Hindlimb muscle (tissue), 1 donor: ENCODE measurements at regions not wholly inside any gene's neighbourhood (a gene's known extent, or its start where the extent isn't known, plus 50 kb on each side); places are given as distances from the start of the nearest gene placed in this dataset.

ENCODE experiments used
- DNase-seq: peaks from one replicate; pipeline ENCODE4 v3.0.0-alpha.2; 2013

- no peak for DNase-seq
Observed at GRCh38 chr5:68489556-68489955, 274.0 kb downstream of the PIK3R1 start.

GRCh38 chr5:68490406-68490805 is 274.9 kb downstream of the PIK3R1 start:
- DNase-seq: no peak

- DNase-seq: no peak
Observed at GRCh38 chr5:68494771-68495170, 279.2 kb downstream of the PIK3R1 start.

GRCh38 chr5:68499987-68500386 is 284.4 kb downstream of the PIK3R1 start:
- DNase-seq: no peak

- DNase-seq: no peak
Observed at GRCh38 chr5:68500813-68501212, 285.3 kb downstream of the PIK3R1 start.

GRCh38 chr5:68502531-68502930 is 287.0 kb downstream of the PIK3R1 start:
- DNase-seq: no peak

GRCh38 chr5:68504306-68504705 is 288.8 kb downstream of the PIK3R1 start:
- no peak for DNase-seq

GRCh38 chr5:68505917-68506860 is 290.6 kb downstream of the PIK3R1 start:
- DNase-seq: no peak

- no peak for DNase-seq
Observed at GRCh38 chr5:68515514-68515913, 300.0 kb downstream of the PIK3R1 start.

- no peak for DNase-seq
Observed at GRCh38 chr5:68518286-68518685, 302.7 kb downstream of the PIK3R1 start.

GRCh38 chr5:68519143-68519542 is 303.6 kb downstream of the PIK3R1 start:
- no peak for DNase-seq

GRCh38 chr5:68521776-68522175 is 306.2 kb downstream of the PIK3R1 start:
- DNase-seq: no peak

GRCh38 chr5:68522863-68523262 is 307.3 kb downstream of the PIK3R1 start:
- no peak for DNase-seq

- no peak for DNase-seq
Observed at GRCh38 chr5:68528821-68529273, 313.3 kb downstream of the PIK3R1 start.

GRCh38 chr5:68529581-68529980 is 314.0 kb downstream of the PIK3R1 start:
- no peak for DNase-seq

- no peak for DNase-seq
Observed at GRCh38 chr5:68531970-68532369, 316.4 kb downstream of the PIK3R1 start.

GRCh38 chr5:68533051-68533450 is 317.5 kb downstream of the PIK3R1 start:
- DNase-seq: no peak

GRCh38 chr5:68533571-68534084 is 318.1 kb downstream of the PIK3R1 start:
- no peak for DNase-seq

GRCh38 chr5:68534131-68534940 is 318.8 kb downstream of the PIK3R1 start:
- no peak for DNase-seq

- DNase-seq: no peak
Observed at GRCh38 chr5:68534956-68535520, 319.5 kb downstream of the PIK3R1 start.

- DNase-seq: no peak
Observed at GRCh38 chr5:68538814-68539420, 323.4 kb downstream of the PIK3R1 start.

GRCh38 chr5:68540798-68541590 is 325.4 kb downstream of the PIK3R1 start:
- DNase-seq: no peak
